Stimulated activated memory B cell treated with anti-CD40 and anti-IgM and Interleukin-4, amounts not matched to agents 10 μg/mL and 1 μg/mL and 100 μg/mL, for 72 hours (primary cell): ENCODE measurements at regions not wholly inside any gene's neighbourhood (a gene's known extent, or its start where the extent isn't known, plus 50 kb on each side); places are given as distances from the start of the nearest gene placed in this dataset.

Experiments
- ATAC-seq: fragments of 150-1000 bp; cut with Tn5 transposase; 2 replicates; pipeline ENCODE4 v1.10.0; 2021
- H3K27ac Mint-ChIP-seq: one replicate; pipeline ENCODE4 v1.8.0; 2022; ENCODE audit warnings: mild to moderate bottlenecking, mixed read lengths
- H3K27me3 Mint-ChIP-seq: one replicate; pipeline ENCODE4 v1.8.0; 2022; ENCODE audit warnings: mixed read lengths
- H3K36me3 Mint-ChIP-seq: one replicate; pipeline ENCODE4 v1.8.0; 2022; ENCODE audit warnings: mixed read lengths
- H3K4me1 Mint-ChIP-seq: one replicate; pipeline ENCODE4 v1.8.0; 2022; ENCODE audit warnings: mixed read lengths
- H3K4me3 Mint-ChIP-seq: one replicate; pipeline ENCODE4 v1.8.0; 2022; ENCODE audit warnings: mild to moderate bottlenecking, moderate library complexity, mixed read lengths
- H3K9me3 Mint-ChIP-seq: one replicate; pipeline ENCODE4 v1.8.0; 2022; ENCODE audit warnings: mixed read lengths

- Mint-ChIP-seq H3K27me3 (no peaks in the 10 kb centered on the region), H3K36me3 (no peaks in the 10 kb centered on the region), H3K27ac (no peak overlapping the region), H3K9me3 (no peaks in the 10 kb centered on the region), H3K4me1 (no peaks in the 10 kb centered on the region), H3K4me3 (no peak overlapping the region)
- no peak for ATAC-seq
Observed at GRCh38 chr18:56389190-56389589, 249.2 kb downstream of the TXNL1 start.

GRCh38 chr18:56388571-56388970 lies 249.8 kb downstream of the TXNL1 start:
- Mint-ChIP-seq H3K4me1 (no peaks in the 10 kb centered on the region), H3K27ac (no peak overlapping the region), H3K4me3 (no peak overlapping the region), H3K9me3 (no peaks in the 10 kb centered on the region), H3K27me3 (no peaks in the 10 kb centered on the region), H3K36me3 (no peaks in the 10 kb centered on the region)
- no peak for ATAC-seq

GRCh38 chr18:56386856-56387255 lies 251.5 kb downstream of the TXNL1 start:
- no peak overlapping the region for H3K4me3 Mint-ChIP-seq
- H3K27me3 Mint-ChIP-seq: no peaks in the 10 kb centered on the region
- H3K36me3 Mint-ChIP-seq: no peaks in the 10 kb centered on the region
- no peak for ATAC-seq
- H3K9me3 Mint-ChIP-seq: no peaks in the 10 kb centered on the region
- no peaks in the 10 kb centered on the region for H3K4me1 Mint-ChIP-seq
- H3K27ac Mint-ChIP-seq: no peak overlapping the region

- H3K27ac Mint-ChIP-seq: no peak overlapping the region
- no peak overlapping the region for H3K4me3 Mint-ChIP-seq
- no peak for ATAC-seq
- no peaks in the 10 kb centered on the region for H3K9me3 Mint-ChIP-seq
- H3K4me1 Mint-ChIP-seq: peaks cover 6% of the 10 kb centered on the region
- no peaks in the 10 kb centered on the region for H3K36me3 Mint-ChIP-seq
- H3K27me3 Mint-ChIP-seq: no peaks in the 10 kb centered on the region
Observed at GRCh38 chr18:56383349-56383748, 255.0 kb downstream of the TXNL1 start.

GRCh38 chr18:56382541-56382940 lies 255.9 kb downstream of the TXNL1 start:
- H3K4me3 Mint-ChIP-seq: no peak overlapping the region
- no peaks in the 10 kb centered on the region for H3K36me3 Mint-ChIP-seq
- no peak for ATAC-seq
- no peak overlapping the region for H3K27ac Mint-ChIP-seq
- no peaks in the 10 kb centered on the region for H3K9me3 Mint-ChIP-seq
- H3K27me3 Mint-ChIP-seq: no peaks in the 10 kb centered on the region
- H3K4me1 Mint-ChIP-seq: peaks cover 6% of the 10 kb centered on the region

GRCh38 chr18:56381196-56381595 lies 257.2 kb downstream of the TXNL1 start:
- Mint-ChIP-seq H3K27ac (no peak overlapping the region), H3K4me3 (no peak overlapping the region), H3K36me3 (no peaks in the 10 kb centered on the region), H3K4me1 (peaks cover 6% of the 10 kb centered on the region), H3K9me3 (no peaks in the 10 kb centered on the region), H3K27me3 (no peaks in the 10 kb centered on the region)
- ATAC-seq: no peak

GRCh38 chr18:56380685-56381084 lies 257.7 kb downstream of the TXNL1 start:
- peaks cover 6% of the 10 kb centered on the region for H3K4me1 Mint-ChIP-seq
- no peak overlapping the region for H3K27ac Mint-ChIP-seq
- no peak for ATAC-seq
- H3K27me3 Mint-ChIP-seq: no peaks in the 10 kb centered on the region
- no peaks in the 10 kb centered on the region for H3K9me3 Mint-ChIP-seq
- no peaks in the 10 kb centered on the region for H3K36me3 Mint-ChIP-seq
- no peak overlapping the region for H3K4me3 Mint-ChIP-seq

DNA sequence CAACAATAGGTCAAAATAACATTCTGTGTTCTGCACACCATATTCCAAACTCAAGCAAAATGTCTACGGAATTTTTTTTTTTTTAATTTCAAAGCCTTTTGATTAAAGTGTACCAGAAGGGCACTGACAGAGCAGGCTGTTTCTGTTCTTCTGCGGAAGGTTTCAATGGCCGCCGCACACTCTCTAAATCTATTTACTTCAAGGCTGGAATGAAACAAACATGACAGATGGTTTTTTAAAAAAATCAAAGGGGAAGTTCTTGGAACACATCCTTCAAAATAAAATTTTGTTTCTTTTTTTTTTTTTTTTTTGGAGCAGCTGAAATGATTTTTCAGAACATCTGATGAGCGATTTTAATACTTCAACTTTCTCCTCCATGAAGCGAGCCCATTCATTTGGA lies 259.1 kb downstream of the TXNL1 start:
- no peaks in the 10 kb centered on the region for H3K27me3 Mint-ChIP-seq
- no peaks in the 10 kb centered on the region for H3K9me3 Mint-ChIP-seq

GRCh38 chr18:56377231-56377630 lies 261.2 kb downstream of the TXNL1 start:
- H3K9me3 Mint-ChIP-seq: no peaks in the 10 kb centered on the region
- ATAC-seq: no peak
- no peak overlapping the region for H3K27ac Mint-ChIP-seq
- H3K27me3 Mint-ChIP-seq: peaks cover 6% of the 10 kb centered on the region
- no peak overlapping the region for H3K4me3 Mint-ChIP-seq
- peaks cover 14% of the 10 kb centered on the region for H3K4me1 Mint-ChIP-seq
- no peaks in the 10 kb centered on the region for H3K36me3 Mint-ChIP-seq

More for the DNA sequence above, 259.1 kb downstream of the TXNL1 start:
- H3K27ac Mint-ChIP-seq: no peak overlapping the region
- H3K36me3 Mint-ChIP-seq: no peaks in the 10 kb centered on the region
- ATAC-seq: no peak
- no peak overlapping the region for H3K4me3 Mint-ChIP-seq
- peaks cover 14% of the 10 kb centered on the region for H3K4me1 Mint-ChIP-seq

GRCh38 chr18:56374007-56374655 lies 264.3 kb downstream of the TXNL1 start:
- Mint-ChIP-seq H3K36me3 (no peaks in the 10 kb centered on the region), H3K9me3 (no peaks in the 10 kb centered on the region), H3K4me3 (no peak overlapping the region), H3K4me1 (peaks cover 14% of the 10 kb centered on the region), H3K27me3 (peaks cover 9% of the 10 kb centered on the region), H3K27ac (no peak overlapping the region)
- ATAC-seq: no peak

DNA sequence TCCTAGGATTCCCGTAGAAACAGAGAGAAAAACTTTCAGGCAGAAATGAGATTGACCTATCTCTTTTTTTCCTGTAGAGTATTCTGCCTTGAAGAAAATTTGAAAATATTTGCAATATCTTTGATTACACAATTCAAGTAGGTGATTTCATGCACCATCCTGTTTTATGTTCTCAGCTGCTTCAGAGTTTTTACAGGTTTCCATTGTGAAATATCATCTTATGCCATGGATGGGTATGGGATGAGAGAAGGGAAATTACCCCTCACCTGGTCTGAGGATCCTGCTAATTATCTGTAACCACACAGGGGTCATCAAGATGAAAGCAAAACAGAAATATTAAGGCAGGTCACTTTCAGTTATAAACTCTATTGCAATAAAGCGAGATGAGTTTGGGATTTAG lies 264.8 kb downstream of the TXNL1 start:
- H3K27me3 Mint-ChIP-seq: peaks cover 9% of the 10 kb centered on the region
- H3K36me3 Mint-ChIP-seq: no peaks in the 10 kb centered on the region
- no peak for ATAC-seq
- H3K27ac Mint-ChIP-seq: no peak overlapping the region
- H3K4me3 Mint-ChIP-seq: no peak overlapping the region
- H3K9me3 Mint-ChIP-seq: no peaks in the 10 kb centered on the region
- H3K4me1 Mint-ChIP-seq: peaks cover 10% of the 10 kb centered on the region

DNA sequence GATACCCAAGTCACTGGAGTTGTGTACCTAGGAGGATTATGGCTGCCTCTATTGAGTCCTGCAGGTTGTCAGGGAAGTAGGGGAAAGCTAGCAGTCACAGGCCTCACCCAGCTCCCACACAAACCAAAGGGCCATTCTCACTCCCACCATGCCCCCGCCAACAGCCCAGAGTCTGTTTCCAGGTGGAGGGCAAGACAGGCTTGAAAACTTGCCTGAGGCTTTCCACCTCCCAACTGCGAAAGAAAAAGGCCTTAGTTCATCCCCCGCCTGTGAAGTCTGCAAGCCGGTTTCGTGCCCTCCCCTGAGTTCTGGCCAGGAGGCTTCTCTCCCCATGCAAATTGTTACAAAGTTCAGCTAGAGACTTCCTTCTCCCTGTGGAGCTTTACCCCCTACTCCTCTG lies 270.3 kb downstream of the TXNL1 start:
- no peaks in the 10 kb centered on the region for H3K9me3 Mint-ChIP-seq
- no peak overlapping the region for H3K27ac Mint-ChIP-seq
- H3K27me3 Mint-ChIP-seq: peaks cover 17% of the 10 kb centered on the region
- no peak overlapping the region for H3K4me3 Mint-ChIP-seq
- H3K4me1 Mint-ChIP-seq: no peaks in the 10 kb centered on the region
- no peak for ATAC-seq
- H3K36me3 Mint-ChIP-seq: no peaks in the 10 kb centered on the region

- Mint-ChIP-seq H3K4me3 (no peak overlapping the region), H3K36me3 (peaks cover 6% of the 10 kb centered on the region), H3K9me3 (peaks cover 12% of the 10 kb centered on the region), H3K27me3 (no peaks in the 10 kb centered on the region), H3K27ac (no peak overlapping the region), H3K4me1 (no peaks in the 10 kb centered on the region)
- ATAC-seq: no peak
Observed at GRCh38 chr18:56358608-56359280, 279.6 kb downstream of the TXNL1 start.

- Mint-ChIP-seq H3K4me1 (no peaks in the 10 kb centered on the region), H3K27me3 (no peaks in the 10 kb centered on the region), H3K27ac (no peak overlapping the region), H3K36me3 (no peaks in the 10 kb centered on the region), H3K9me3 (peaks cover 10% of the 10 kb centered on the region), H3K4me3 (no peak overlapping the region)
- no peak for ATAC-seq
Observed at GRCh38 chr18:56353663-56354260, 284.6 kb downstream of the TXNL1 start.

DNA sequence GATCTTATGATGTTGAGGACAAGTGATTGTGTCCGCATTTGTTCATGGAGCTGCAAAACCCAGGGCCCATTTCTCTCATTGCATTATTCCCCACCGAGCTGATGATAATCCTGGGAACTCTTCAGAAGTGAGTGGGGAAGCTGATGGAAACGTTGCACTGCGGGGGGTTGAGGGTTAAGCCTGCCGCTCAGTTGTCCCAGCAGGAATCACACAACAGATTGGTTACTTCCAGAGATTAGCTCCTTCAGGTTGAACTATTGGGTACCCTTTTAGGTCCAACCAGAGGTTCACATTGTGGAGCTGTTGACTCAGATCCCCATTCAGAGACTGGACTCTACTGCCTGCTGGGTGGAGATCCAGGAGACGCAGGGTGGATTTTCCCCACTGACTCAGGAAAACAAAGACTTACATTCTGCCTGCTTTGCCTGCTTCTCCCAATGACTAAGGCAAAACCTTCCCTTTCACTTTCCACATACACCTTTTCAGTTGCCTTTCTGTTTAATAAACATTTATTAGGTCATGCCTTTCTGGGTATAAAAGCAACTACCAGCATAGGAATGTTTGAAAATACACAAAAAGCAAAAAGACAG lies 286.4 kb downstream of the TXNL1 start:
- Mint-ChIP-seq H3K9me3 (peaks cover 8% of the 10 kb centered on the region), H3K27ac (no peak overlapping the region), H3K4me1 (no peaks in the 10 kb centered on the region), H3K4me3 (no peak overlapping the region), H3K27me3 (no peaks in the 10 kb centered on the region), H3K36me3 (no peaks in the 10 kb centered on the region)
- ATAC-seq: no peak

GRCh38 chr18:56337507-56337906 lies 300.9 kb downstream of the TXNL1 start:
- no peak for ATAC-seq
- Mint-ChIP-seq H3K4me1 (peaks cover 6% of the 10 kb centered on the region), H3K9me3 (peaks cover 11% of the 10 kb centered on the region), H3K36me3 (no peaks in the 10 kb centered on the region), H3K27ac (no peak overlapping the region), H3K4me3 (no peak overlapping the region), H3K27me3 (no peaks in the 10 kb centered on the region)
